Suprapubic skin (tissue), 4 donors: ENCODE measurements at regions not wholly inside any gene's neighbourhood (a gene's known extent, or its start where the extent isn't known, plus 50 kb on each side); places are given as distances from the start of the nearest gene placed in this dataset.

Experiments used
- DNase-seq, 2 donors: peaks; one replicate each; pipeline ENCODE4 v3.0.0-alpha.2; 2019; ENCODE audit warnings: low spot score in 2 of 2
- H3K27ac ChIP-seq: fragments of 200-600 bp; sonication (generic); one replicate; pipeline ENCODE4 v1.5.1; 2019
- H3K27me3 ChIP-seq: fragments of 200-600 bp; sonication (generic); one replicate; pipeline ENCODE4 v1.5.1; 2019
- H3K36me3 ChIP-seq: fragments of 200-600 bp; sonication (generic); one replicate; pipeline ENCODE4 v1.5.1; 2019
- H3K4me1 ChIP-seq: fragments of 200-600 bp; sonication (generic); one replicate; pipeline ENCODE4 v1.5.1; 2019
- H3K4me3 ChIP-seq: fragments of 200-600 bp; sonication (generic); one replicate; pipeline ENCODE4 v1.5.1; 2019; ENCODE audit warnings: mild to moderate bottlenecking
- H3K9me3 ChIP-seq: fragments of 200-600 bp; sonication (generic); one replicate; pipeline ENCODE4 v1.5.1; 2019
- EP300 ChIP-seq: sonication (generic); formaldehyde crosslinking; IDR thresholded peaks from one replicate; pipeline ENCODE4 v1.6.1; 2017; ENCODE audit warnings: antibody characterized with exemption
- POLR2A ChIP-seq, 2 donors: fragments of 450-650 bp; IDR thresholded peaks; one replicate each; pipeline ENCODE4 v1.6.1; 2017; ENCODE audit warnings: antibody characterized with exemption in 2 of 2, mild to moderate bottlenecking in 2 of 2, moderate library complexity in 2 of 2
- POLR2AphosphoS5 ChIP-seq, 3 donors: sonication (generic); formaldehyde crosslinking; IDR thresholded peaks; one replicate each; pipeline ENCODE4 v1.6.1; 2017; ENCODE audit warnings: antibody characterized with exemption in 3 of 3
- WGBS: methylation state at CpG from one replicate; pipeline ENCODE4 v1.1.5; 2018; 5-methylcytosine and 5-hydroxymethylcytosine counted together
- TF ChIP-seq, protein P1 (sequence below), 2 donors: fragments of 200-600 bp in 1 of 2; fragments of 450-650 bp in 1 of 2; sonication (generic) in 1 of 2; IDR thresholded peaks; one replicate each; pipeline ENCODE4 v1.5.1; 2016 to 2019; ENCODE audit warnings: antibody characterized with exemption in 2 of 2, mild to moderate bottlenecking in 1 of 2, moderate library complexity in 1 of 2

- H3K4me1 ChIP-seq, result no peaks in the 10 kb centered on the region
- no peaks in the 10 kb centered on the region for H3K27me3 ChIP-seq
- no peaks in the 10 kb centered on the region for H3K9me3 ChIP-seq
- DNase-seq, result no peak
- no peak for TF ChIP-seq POLR2A (IDR thresholded peaks at IDR 0.05)
- TF ChIP-seq POLR2AphosphoS5 (IDR thresholded peaks at IDR 0.05), result no peak
- no peak for TF ChIP-seq EP300
- TF ChIP-seq, protein P1, sequence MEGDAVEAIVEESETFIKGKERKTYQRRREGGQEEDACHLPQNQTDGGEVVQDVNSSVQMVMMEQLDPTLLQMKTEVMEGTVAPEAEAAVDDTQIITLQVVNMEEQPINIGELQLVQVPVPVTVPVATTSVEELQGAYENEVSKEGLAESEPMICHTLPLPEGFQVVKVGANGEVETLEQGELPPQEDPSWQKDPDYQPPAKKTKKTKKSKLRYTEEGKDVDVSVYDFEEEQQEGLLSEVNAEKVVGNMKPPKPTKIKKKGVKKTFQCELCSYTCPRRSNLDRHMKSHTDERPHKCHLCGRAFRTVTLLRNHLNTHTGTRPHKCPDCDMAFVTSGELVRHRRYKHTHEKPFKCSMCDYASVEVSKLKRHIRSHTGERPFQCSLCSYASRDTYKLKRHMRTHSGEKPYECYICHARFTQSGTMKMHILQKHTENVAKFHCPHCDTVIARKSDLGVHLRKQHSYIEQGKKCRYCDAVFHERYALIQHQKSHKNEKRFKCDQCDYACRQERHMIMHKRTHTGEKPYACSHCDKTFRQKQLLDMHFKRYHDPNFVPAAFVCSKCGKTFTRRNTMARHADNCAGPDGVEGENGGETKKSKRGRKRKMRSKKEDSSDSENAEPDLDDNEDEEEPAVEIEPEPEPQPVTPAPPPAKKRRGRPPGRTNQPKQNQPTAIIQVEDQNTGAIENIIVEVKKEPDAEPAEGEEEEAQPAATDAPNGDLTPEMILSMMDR (IDR thresholded peaks at IDR 0.05), result no peak
- H3K27ac ChIP-seq, result no peak overlapping the region
- WGBS, result 69% methylated on average over 7 of the region's 7 CpGs
- no peaks in the 10 kb centered on the region for H3K36me3 ChIP-seq
- no peak overlapping the region for H3K4me3 ChIP-seq
These were observed 52.8 kb upstream of the AOAH start for GRCh38 chr7:36777062-36777461.

- DNase-seq, result no peak
- WGBS, result 67% methylated on average over 1 of the region's 1 CpG
- H3K27ac ChIP-seq, result no peak overlapping the region
- H3K4me1 ChIP-seq, result no peaks in the 10 kb centered on the region
- H3K36me3 ChIP-seq, result no peaks in the 10 kb centered on the region
- no peak overlapping the region for H3K4me3 ChIP-seq
- H3K9me3 ChIP-seq, result no peaks in the 10 kb centered on the region
- TF ChIP-seq POLR2AphosphoS5 (IDR thresholded peaks at IDR 0.05) (no peak), EP300 (no peak), POLR2A (IDR thresholded peaks at IDR 0.05) (no peak)
- TF ChIP-seq, protein P1 (IDR thresholded peaks at IDR 0.05), result no peak
- H3K27me3 ChIP-seq, result no peaks in the 10 kb centered on the region
These were observed 51.4 kb upstream of the AOAH start for GRCh38 chr7:36775676-36776075.

- Histone ChIP-seq H3K4me3 (no peak overlapping the region), H3K4me1 (no peaks in the 10 kb centered on the region), H3K36me3 (no peaks in the 10 kb centered on the region), H3K27me3 (no peaks in the 10 kb centered on the region), H3K27ac (no peak overlapping the region), H3K9me3 (no peaks in the 10 kb centered on the region)
- WGBS, result 84% methylated on average over 1 of the region's 1 CpG
- DNase-seq, result no peak
- TF ChIP-seq POLR2AphosphoS5 (IDR thresholded peaks at IDR 0.05) (no peak), POLR2A (IDR thresholded peaks at IDR 0.05) (no peak), EP300 (no peak)
- TF ChIP-seq, protein P1 (IDR thresholded peaks at IDR 0.05), result no peak
These were observed 50.8 kb upstream of the AOAH start for GRCh38 chr7:36775061-36775620.
